ENCODE measurements at regions not wholly inside any gene's neighbourhood (a gene's known extent, or its start where the extent isn't known, plus 50 kb on each side); places are given as distances from the start of the nearest gene placed in this dataset.

DNA sequence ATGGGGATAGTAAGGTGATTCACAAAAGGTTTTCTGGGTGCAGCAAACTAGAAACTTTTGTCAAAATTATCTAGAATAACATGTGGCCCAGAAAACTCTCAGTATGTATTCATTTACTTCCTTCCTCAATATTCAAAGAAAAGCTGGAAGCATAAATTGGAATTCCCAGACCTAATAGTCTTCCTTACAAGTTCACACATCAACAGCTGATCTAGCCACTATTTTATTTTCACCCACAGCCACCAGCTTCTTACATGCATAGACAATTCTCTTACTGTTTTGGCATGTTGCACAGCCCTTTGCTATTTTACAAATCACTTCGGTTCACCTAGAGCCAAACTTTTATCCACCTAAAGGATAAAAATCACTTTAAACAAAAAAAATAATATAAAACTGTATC lies 647.8 kb upstream of the CCDC54 start:
- H4K20me1 ChIP-seq (ENCODE audit: insufficient read depth, low read length, poor library complexity, severe bottlenecking), result no peaks in the 10 kb centered on the region
- H3K9me2 ChIP-seq (replicated peaks; ENCODE audit: low read depth, low read length), result no peaks in the 10 kb centered on the region
- H3K4me1 ChIP-seq (ENCODE audit: insufficient read depth, low read length, poor library complexity, severe bottlenecking), result peaks cover 9% of the 10 kb centered on the region
- no peak for TF ChIP-seq CTCF (conservative IDR thresholded peaks at IDR 0.05; ENCODE audit: low read length)
- TF ChIP-seq EZH2phosphoT487 (IDR thresholded peaks at IDR 0.05; ENCODE audit: borderline replicate concordance), result no peak
- H3F3A ChIP-seq (ENCODE audit: low read depth), result no peaks in the 10 kb centered on the region
- no peak overlapping the region for H3K4me2 ChIP-seq (ENCODE audit: low read depth, low read length, poor library complexity, severe bottlenecking)
- H3K79me2 ChIP-seq (ENCODE audit: insufficient read depth, low read length), result no peaks in the 10 kb centered on the region
- H3K9me3 ChIP-seq (ENCODE audit: insufficient read depth, low read depth, low read length), result no peaks in the 10 kb centered on the region
- no peak overlapping the region for H3K9ac ChIP-seq (ENCODE audit: low read depth, low read length, poor library complexity, severe bottlenecking)
- no peak overlapping the region for H3K4me3 ChIP-seq (ENCODE audit: low read length, poor library complexity, severe bottlenecking)
- H2AFZ ChIP-seq (ENCODE audit: low read length), result peak overlapping the region; percentile 69; the same call in 1 of the 2 replicates
- no peaks in the 10 kb centered on the region for H3K36me3 ChIP-seq (ENCODE audit: insufficient read depth, low read length)
- H3K27me3 ChIP-seq (ENCODE audit: insufficient read depth, low read length, poor library complexity, severe bottlenecking), result no peaks in the 10 kb centered on the region

GRCh38 chr3:106731230-106731629 lies 646.0 kb upstream of the CCDC54 start:
- Histone ChIP-seq H3K9me2 (replicated peaks; ENCODE audit: low read depth, low read length) (no peaks in the 10 kb centered on the region), H4K20me1 (ENCODE audit: insufficient read depth, low read length, poor library complexity, severe bottlenecking) (no peaks in the 10 kb centered on the region), H3K4me3 (ENCODE audit: low read length, poor library complexity, severe bottlenecking) (no peak overlapping the region), H3K4me2 (ENCODE audit: low read depth, low read length, poor library complexity, severe bottlenecking) (no peak overlapping the region), H2AFZ (ENCODE audit: low read length) (no peak overlapping the region), H3K4me1 (ENCODE audit: insufficient read depth, low read length, poor library complexity, severe bottlenecking) (no peaks in the 10 kb centered on the region), H3F3A (ENCODE audit: low read depth) (no peaks in the 10 kb centered on the region), H3K79me2 (ENCODE audit: insufficient read depth, low read length) (no peaks in the 10 kb centered on the region), H3K9me3 (ENCODE audit: insufficient read depth, low read depth, low read length) (no peaks in the 10 kb centered on the region), H3K9ac (ENCODE audit: low read depth, low read length, poor library complexity, severe bottlenecking) (no peak overlapping the region), H3K27me3 (ENCODE audit: insufficient read depth, low read length, poor library complexity, severe bottlenecking) (no peaks in the 10 kb centered on the region), H3K36me3 (ENCODE audit: insufficient read depth, low read length) (no peaks in the 10 kb centered on the region)
- TF ChIP-seq CTCF (conservative IDR thresholded peaks at IDR 0.05; ENCODE audit: low read length) (no peak), EZH2phosphoT487 (IDR thresholded peaks at IDR 0.05; ENCODE audit: borderline replicate concordance) (no peak)

- H3K4me3 ChIP-seq (ENCODE audit: low read length, poor library complexity, severe bottlenecking), result no peak overlapping the region
- H4K20me1 ChIP-seq (ENCODE audit: insufficient read depth, low read length, poor library complexity, severe bottlenecking), result no peaks in the 10 kb centered on the region
- H3K9me2 ChIP-seq (replicated peaks; ENCODE audit: low read depth, low read length), result no peaks in the 10 kb centered on the region
- H3K79me2 ChIP-seq (ENCODE audit: insufficient read depth, low read length), result no peaks in the 10 kb centered on the region
- no peak overlapping the region for H3K9ac ChIP-seq (ENCODE audit: low read depth, low read length, poor library complexity, severe bottlenecking)
- no peak overlapping the region for H3K4me2 ChIP-seq (ENCODE audit: low read depth, low read length, poor library complexity, severe bottlenecking)
- no peaks in the 10 kb centered on the region for H3F3A ChIP-seq (ENCODE audit: low read depth)
- TF ChIP-seq CTCF (conservative IDR thresholded peaks at IDR 0.05; ENCODE audit: low read length), result no peak
- no peak for TF ChIP-seq EZH2phosphoT487 (IDR thresholded peaks at IDR 0.05; ENCODE audit: borderline replicate concordance)
- no peaks in the 10 kb centered on the region for H3K9me3 ChIP-seq (ENCODE audit: insufficient read depth, low read depth, low read length)
- no peaks in the 10 kb centered on the region for H3K36me3 ChIP-seq (ENCODE audit: insufficient read depth, low read length)
- peaks cover 4% of the 10 kb centered on the region for H3K4me1 ChIP-seq (ENCODE audit: insufficient read depth, low read length, poor library complexity, severe bottlenecking)
- H3K27me3 ChIP-seq (ENCODE audit: insufficient read depth, low read length, poor library complexity, severe bottlenecking), result no peaks in the 10 kb centered on the region
- H2AFZ ChIP-seq (ENCODE audit: low read length), result no peak overlapping the region
Observed at GRCh38 chr3:106734712-106735111, 642.5 kb upstream of the CCDC54 start.
